ENCODE measurements at regions not wholly inside any gene's neighbourhood (a gene's known extent, or its start where the extent isn't known, plus 50 kb on each side); places are given as distances from the start of the nearest gene placed in this dataset.

- Histone ChIP-seq H3K9ac (ENCODE audit: low read length) (no peak overlapping the region), H3K9me3 (ENCODE audit: control insufficient read depth, low read length) (no peaks in the 10 kb centered on the region), H4K8ac (ENCODE audit: low read length) (no peak overlapping the region), H2BK120ac (ENCODE audit: low read depth, low read length) (no peak overlapping the region), H2AFZ (ENCODE audit: low read depth, low read length) (no peak overlapping the region), H2BK5ac (ENCODE audit: low read depth, low read length, poor library complexity, severe bottlenecking) (no peak overlapping the region), H2BK12ac (ENCODE audit: low read length in 2 of 2) (no peak overlapping the region), H3K4me3 (ENCODE audit: insufficient read depth in 1 of 2, low read depth in 1 of 2, low read length in 2 of 2) (no peak overlapping the region), H3K79me1 (replicated peaks; ENCODE audit: low read length, poor library complexity, severe bottlenecking) (no peaks in the 10 kb centered on the region), H3K14ac (ENCODE audit: low read length in 2 of 2) (no peak overlapping the region), H3K4ac (ENCODE audit: low read depth in 1 of 2, low read length in 2 of 2) (no peak overlapping the region), H3K18ac (ENCODE audit: low read depth in 1 of 2, low read length in 2 of 2) (no peak overlapping the region), H2AK5ac (ENCODE audit: low read length, severe bottlenecking) (no peak overlapping the region), H3K23ac (ENCODE audit: low read length in 2 of 2) (no peak overlapping the region), H3K4me1 (ENCODE audit: control insufficient read depth, insufficient read depth, low read depth, low read length) (no peaks in the 10 kb centered on the region), H3K27ac (ENCODE audit: low read length, poor library complexity, severe bottlenecking) (no peak overlapping the region), H3K4me2 (ENCODE audit: low read length, poor library complexity, severe bottlenecking) (no peak overlapping the region), H3K27me3 (ENCODE audit: control insufficient read depth in 1 of 2, insufficient read depth in 1 of 2, low read length in 2 of 2) (no peaks in the 10 kb centered on the region), H4K91ac (ENCODE audit: low read length) (no peak overlapping the region), H3K36me3 (ENCODE audit: control insufficient read depth in 1 of 2, insufficient read depth in 2 of 2, low read depth in 1 of 2, low read length in 2 of 2) (no peaks in the 10 kb centered on the region), H2BK15ac (ENCODE audit: low read depth, poor library complexity, severe bottlenecking) (no peak overlapping the region)
- WGBS = 20% methylated on average over 1 of the region's 1 CpG
- DNase-seq = no peak
Measured at GRCh38 chr13:53121131-53121773, 92.6 kb downstream of the OLFM4 start.

GRCh38 chr13:53121919-53122318 is 93.3 kb downstream of the OLFM4 start:
- Histone ChIP-seq H3K9ac (ENCODE audit: low read length) (no peak overlapping the region), H2BK15ac (ENCODE audit: low read depth, poor library complexity, severe bottlenecking) (no peak overlapping the region), H4K91ac (ENCODE audit: low read length) (no peak overlapping the region), H3K27me3 (ENCODE audit: control insufficient read depth in 1 of 2, insufficient read depth in 1 of 2, low read length in 2 of 2) (no peaks in the 10 kb centered on the region), H3K36me3 (ENCODE audit: control insufficient read depth in 1 of 2, insufficient read depth in 2 of 2, low read depth in 1 of 2, low read length in 2 of 2) (no peaks in the 10 kb centered on the region), H3K4me2 (ENCODE audit: low read length, poor library complexity, severe bottlenecking) (no peak overlapping the region), H3K23ac (ENCODE audit: low read length in 2 of 2) (no peak overlapping the region), H2BK5ac (ENCODE audit: low read depth, low read length, poor library complexity, severe bottlenecking) (no peak overlapping the region), H2AK5ac (ENCODE audit: low read length, severe bottlenecking) (no peak overlapping the region), H2BK12ac (ENCODE audit: low read length in 2 of 2) (no peak overlapping the region), H3K79me1 (replicated peaks; ENCODE audit: low read length, poor library complexity, severe bottlenecking) (no peaks in the 10 kb centered on the region), H3K18ac (ENCODE audit: low read depth in 1 of 2, low read length in 2 of 2) (no peak overlapping the region), H3K4me3 (ENCODE audit: insufficient read depth in 1 of 2, low read depth in 1 of 2, low read length in 2 of 2) (no peak overlapping the region), H3K4me1 (ENCODE audit: control insufficient read depth, insufficient read depth, low read depth, low read length) (no peaks in the 10 kb centered on the region), H3K14ac (ENCODE audit: low read length in 2 of 2) (no peak overlapping the region), H2BK120ac (ENCODE audit: low read depth, low read length) (no peak overlapping the region), H2AFZ (ENCODE audit: low read depth, low read length) (no peak overlapping the region), H4K8ac (ENCODE audit: low read length) (no peak overlapping the region), H3K9me3 (ENCODE audit: control insufficient read depth, low read length) (no peaks in the 10 kb centered on the region), H3K4ac (ENCODE audit: low read depth in 1 of 2, low read length in 2 of 2) (no peak overlapping the region), H3K27ac (ENCODE audit: low read length, poor library complexity, severe bottlenecking) (no peak overlapping the region)
- no peak for DNase-seq
- 44% methylated on average over 2 of the region's 2 CpGs for WGBS

GRCh38 chr13:53123536-53123935 is 94.9 kb downstream of the OLFM4 start:
- no peak for DNase-seq
- H3K4me1 ChIP-seq (ENCODE audit: control insufficient read depth, insufficient read depth, low read depth, low read length) = no peaks in the 10 kb centered on the region
- H3K36me3 ChIP-seq (ENCODE audit: control insufficient read depth in 1 of 2, insufficient read depth in 2 of 2, low read depth in 1 of 2, low read length in 2 of 2) = no peaks in the 10 kb centered on the region
- H3K4me3 ChIP-seq (ENCODE audit: insufficient read depth in 1 of 2, low read depth in 1 of 2, low read length in 2 of 2) = no peak overlapping the region
- no peak overlapping the region for H2BK15ac ChIP-seq (ENCODE audit: low read depth, poor library complexity, severe bottlenecking)
- H2AFZ ChIP-seq (ENCODE audit: low read depth, low read length) = no peak overlapping the region
- no peak overlapping the region for H3K18ac ChIP-seq (ENCODE audit: low read depth in 1 of 2, low read length in 2 of 2)
- H3K4ac ChIP-seq (ENCODE audit: low read depth in 1 of 2, low read length in 2 of 2) = no peak overlapping the region
- no peaks in the 10 kb centered on the region for H3K9me3 ChIP-seq (ENCODE audit: control insufficient read depth, low read length)
- no peak overlapping the region for H3K4me2 ChIP-seq (ENCODE audit: low read length, poor library complexity, severe bottlenecking)
- H3K27me3 ChIP-seq (ENCODE audit: control insufficient read depth in 1 of 2, insufficient read depth in 1 of 2, low read length in 2 of 2) = no peaks in the 10 kb centered on the region
- H2BK5ac ChIP-seq (ENCODE audit: low read depth, low read length, poor library complexity, severe bottlenecking) = no peak overlapping the region
- no peak overlapping the region for H3K27ac ChIP-seq (ENCODE audit: low read length, poor library complexity, severe bottlenecking)
- H4K91ac ChIP-seq (ENCODE audit: low read length) = no peak overlapping the region
- no peak overlapping the region for H4K8ac ChIP-seq (ENCODE audit: low read length)
- H3K79me1 ChIP-seq (replicated peaks; ENCODE audit: low read length, poor library complexity, severe bottlenecking) = no peaks in the 10 kb centered on the region
- H3K23ac ChIP-seq (ENCODE audit: low read length in 2 of 2) = no peak overlapping the region
- no peak overlapping the region for H2AK5ac ChIP-seq (ENCODE audit: low read length, severe bottlenecking)
- 76% methylated on average over 3 of the region's 3 CpGs for WGBS
- H2BK120ac ChIP-seq (ENCODE audit: low read depth, low read length) = no peak overlapping the region
- no peak overlapping the region for H2BK12ac ChIP-seq (ENCODE audit: low read length in 2 of 2)
- H3K14ac ChIP-seq (ENCODE audit: low read length in 2 of 2) = no peak overlapping the region
- H3K9ac ChIP-seq (ENCODE audit: low read length) = no peak overlapping the region

DNA sequence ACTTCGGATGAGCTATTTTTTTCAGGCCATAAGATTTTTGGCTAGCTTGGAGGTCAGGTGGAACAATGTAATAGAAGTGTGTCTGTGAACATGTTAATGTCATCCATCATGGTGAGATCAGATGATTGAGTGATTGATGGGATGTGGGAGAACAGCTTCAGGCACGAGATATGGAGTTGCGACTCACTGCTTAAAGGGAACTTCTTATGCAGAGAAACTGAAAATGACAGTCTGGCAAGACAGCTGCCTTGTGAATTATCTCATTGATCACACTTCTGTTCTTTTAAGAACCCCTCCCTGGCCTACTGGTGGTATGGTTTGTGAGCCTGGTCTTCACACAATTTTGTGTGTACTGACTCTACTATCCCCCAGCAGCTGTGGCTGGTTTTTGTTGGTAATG is 96.0 kb downstream of the OLFM4 start:
- H2BK12ac ChIP-seq (ENCODE audit: low read length in 2 of 2) = no peak overlapping the region
- H3K23ac ChIP-seq (ENCODE audit: low read length in 2 of 2) = no peak overlapping the region
- H2AK5ac ChIP-seq (ENCODE audit: low read length, severe bottlenecking) = no peak overlapping the region
- no peak overlapping the region for H3K9ac ChIP-seq (ENCODE audit: low read length)
- no peak overlapping the region for H4K8ac ChIP-seq (ENCODE audit: low read length)
- no peak overlapping the region for H3K4me3 ChIP-seq (ENCODE audit: insufficient read depth in 1 of 2, low read depth in 1 of 2, low read length in 2 of 2)
- no peak overlapping the region for H4K91ac ChIP-seq (ENCODE audit: low read length)
- no peaks in the 10 kb centered on the region for H3K36me3 ChIP-seq (ENCODE audit: control insufficient read depth in 1 of 2, insufficient read depth in 2 of 2, low read depth in 1 of 2, low read length in 2 of 2)
- no peak overlapping the region for H2BK5ac ChIP-seq (ENCODE audit: low read depth, low read length, poor library complexity, severe bottlenecking)
- H2BK120ac ChIP-seq (ENCODE audit: low read depth, low read length) = no peak overlapping the region
- H3K4me2 ChIP-seq (ENCODE audit: low read length, poor library complexity, severe bottlenecking) = no peak overlapping the region
- H3K4me1 ChIP-seq (ENCODE audit: control insufficient read depth, insufficient read depth, low read depth, low read length) = no peaks in the 10 kb centered on the region
- H3K14ac ChIP-seq (ENCODE audit: low read length in 2 of 2) = no peak overlapping the region
- DNase-seq = no peak
- no peak overlapping the region for H2BK15ac ChIP-seq (ENCODE audit: low read depth, poor library complexity, severe bottlenecking)
- no peaks in the 10 kb centered on the region for H3K9me3 ChIP-seq (ENCODE audit: control insufficient read depth, low read length)
- H3K27me3 ChIP-seq (ENCODE audit: control insufficient read depth in 1 of 2, insufficient read depth in 1 of 2, low read length in 2 of 2) = no peaks in the 10 kb centered on the region
- H3K4ac ChIP-seq (ENCODE audit: low read depth in 1 of 2, low read length in 2 of 2) = no peak overlapping the region
- 84% methylated on average over 3 of the region's 3 CpGs for WGBS
- H3K18ac ChIP-seq (ENCODE audit: low read depth in 1 of 2, low read length in 2 of 2) = no peak overlapping the region
- H2AFZ ChIP-seq (ENCODE audit: low read depth, low read length) = no peak overlapping the region
- H3K27ac ChIP-seq (ENCODE audit: low read length, poor library complexity, severe bottlenecking) = no peak overlapping the region
- H3K79me1 ChIP-seq (replicated peaks; ENCODE audit: low read length, poor library complexity, severe bottlenecking) = no peaks in the 10 kb centered on the region

Measured in mesenchymal stem cell (in vitro differentiated cells and primary cell).